ENCODE measurements at regions not wholly inside any gene's neighbourhood (a gene's known extent, or its start where the extent isn't known, plus 50 kb on each side); places are given as distances from the start of the nearest gene placed in this dataset.
"Not testable (repeated sequence)": the region's sequence is repeated elsewhere in the genome, so short reads cannot be mapped to it uniquely, and the experiment has no call there.

DNA sequence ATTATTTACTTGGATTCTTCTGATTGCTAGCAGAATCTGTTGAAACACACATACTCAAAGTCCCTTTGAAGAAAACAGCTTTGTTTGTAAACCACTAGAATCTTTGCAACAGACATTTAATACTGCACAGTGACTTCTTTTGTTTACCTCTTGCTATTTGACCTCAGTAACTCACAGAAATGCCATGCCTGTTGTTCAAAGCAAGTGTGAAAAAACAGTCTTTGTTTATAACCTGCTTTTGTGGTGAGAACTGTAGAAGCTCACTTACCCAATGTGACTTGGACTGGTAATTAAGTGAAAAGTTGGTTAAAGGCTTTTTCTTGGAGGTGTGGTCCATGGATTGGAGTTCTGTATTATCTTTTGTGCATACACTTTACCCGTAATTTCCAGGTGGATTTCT lies 55.7 kb upstream of the ARL17B start:
- TF ChIP-seq CTCF (conservative IDR thresholded peaks at IDR 0.05 in 1 of 2, IDR thresholded peaks at IDR 0.05 in 1 of 2; ENCODE audit: extremely low read depth in 1 of 2, insufficient read depth in 1 of 2, low read depth in 1 of 2, low read length in 2 of 2); EZH2 (IDR thresholded peaks at IDR 0.05; ENCODE audit: borderline replicate concordance, low read length): not testable (repeated sequence)

Measured in mammary epithelial cell (primary cell).